ENCODE measurements at regions not wholly inside any gene's neighbourhood (a gene's known extent, or its start where the extent isn't known, plus 50 kb on each side); places are given as distances from the start of the nearest gene placed in this dataset.

DNA sequence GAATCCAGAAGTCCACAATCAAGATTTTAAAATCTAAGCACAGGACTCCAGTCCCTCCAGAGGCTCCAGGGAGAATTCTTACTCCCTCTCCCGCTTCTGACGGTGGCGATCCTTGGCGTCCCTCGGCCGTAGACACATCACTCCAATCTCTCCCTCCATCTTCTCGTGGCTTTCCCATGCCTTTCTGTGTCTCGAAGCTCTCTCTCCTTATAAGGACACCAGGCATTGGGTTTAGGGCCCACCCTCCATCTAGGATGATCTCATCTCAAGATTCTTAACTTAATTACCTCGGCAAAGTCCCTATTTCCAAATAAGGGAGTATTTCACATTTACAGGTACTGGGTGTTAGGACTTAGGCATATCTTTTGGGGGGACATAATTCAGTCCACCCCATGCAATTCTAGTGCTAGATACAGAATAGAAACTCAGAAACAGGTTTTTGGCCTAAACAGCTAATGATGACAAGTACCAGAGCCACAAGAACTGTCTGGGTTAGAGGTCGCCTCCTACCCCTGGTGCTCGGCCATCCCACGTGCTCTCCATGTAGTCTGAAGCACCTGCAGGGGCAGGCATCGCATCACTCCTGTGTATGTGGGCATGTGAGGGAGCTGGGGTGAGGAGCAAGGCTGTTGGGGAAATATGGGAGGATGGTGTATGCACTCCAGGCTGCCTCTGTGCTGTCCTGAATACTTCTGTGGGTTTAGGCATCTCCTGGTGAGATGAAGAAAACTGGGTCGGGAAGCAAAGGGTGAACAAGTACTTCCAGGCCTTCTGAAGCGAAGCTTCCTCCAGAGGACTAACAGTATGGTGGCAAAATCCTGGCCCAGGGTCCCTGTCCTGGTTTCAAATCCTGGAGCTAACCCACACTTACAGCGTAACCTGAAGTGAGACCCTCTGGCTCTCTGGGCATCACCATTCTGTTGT is 298.3 kb upstream of the ZMIZ1 start:
- no peak for DNase-seq

DNA sequence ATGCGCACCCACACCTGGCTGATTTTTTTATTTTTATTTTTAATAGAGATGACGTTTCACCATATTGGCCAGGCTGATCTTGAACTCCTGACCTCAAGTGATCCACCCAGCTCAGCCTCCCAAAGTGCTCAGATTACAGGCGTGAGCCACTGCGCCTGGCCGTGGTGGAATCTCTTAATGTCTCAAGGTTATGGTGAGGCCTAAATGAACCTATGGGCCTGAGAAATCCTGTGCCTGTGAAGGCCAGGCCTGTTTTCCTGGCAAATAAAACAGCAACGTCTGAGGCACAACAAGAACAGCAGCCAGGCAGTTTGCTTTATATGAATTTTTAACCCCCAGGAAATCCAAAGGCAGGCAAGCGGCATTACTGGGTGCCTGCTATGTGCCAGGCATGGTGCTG is 297.5 kb upstream of the ZMIZ1 start:
- no peak for DNase-seq

DNA sequence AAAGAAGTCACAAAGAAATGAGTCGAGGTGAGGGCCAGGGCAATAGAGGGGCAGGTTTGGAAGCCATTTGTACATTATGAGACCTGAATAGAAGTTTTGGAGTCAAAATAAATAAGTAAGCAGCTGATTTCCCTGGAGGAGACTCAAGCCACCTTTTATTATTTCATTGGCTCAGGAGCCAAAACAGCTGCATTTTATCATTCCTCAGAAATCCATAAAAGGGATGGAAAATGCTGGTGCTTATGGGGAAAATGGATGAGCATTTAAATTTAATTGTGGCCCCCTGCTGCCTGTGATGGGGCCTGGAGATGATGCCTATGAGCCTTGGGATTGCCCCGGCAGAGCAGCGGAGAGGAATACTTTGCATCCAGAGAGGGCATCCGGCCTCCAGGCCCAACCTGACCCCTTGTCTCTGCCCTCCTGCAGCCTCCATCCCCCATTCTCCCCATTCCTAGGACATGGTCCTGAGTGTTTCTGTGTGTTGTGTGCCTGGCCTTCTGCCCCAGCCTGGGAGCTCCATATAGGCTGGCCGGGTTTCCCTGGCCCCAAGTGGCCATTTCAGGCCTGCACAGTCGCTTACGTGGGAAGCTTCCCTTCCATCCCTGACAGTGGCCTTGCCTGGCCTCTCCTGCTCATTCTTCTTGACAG is 296.8 kb upstream of the ZMIZ1 start:
- DNase-seq: no peak

DNA sequence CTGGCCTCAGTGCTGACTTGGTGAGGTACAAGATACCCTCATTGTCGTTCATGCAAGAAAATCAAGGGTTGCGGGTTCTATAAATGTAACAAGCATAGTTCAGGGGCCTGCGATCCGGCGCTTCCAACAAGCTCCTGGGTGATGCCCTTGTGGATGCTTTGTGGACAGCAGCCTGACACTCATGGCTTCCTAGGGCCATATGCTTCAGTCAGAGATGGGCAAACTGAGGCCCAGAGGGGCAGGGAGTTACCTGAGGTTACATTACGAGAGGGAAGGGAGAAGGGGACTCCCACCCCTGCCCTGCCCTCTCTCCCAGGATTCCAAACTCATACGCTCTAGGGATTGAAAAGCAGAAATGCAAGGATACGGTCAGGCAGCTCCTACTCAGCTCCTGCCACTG is 296.3 kb upstream of the ZMIZ1 start:
- DNase-seq: no peak

DNA sequence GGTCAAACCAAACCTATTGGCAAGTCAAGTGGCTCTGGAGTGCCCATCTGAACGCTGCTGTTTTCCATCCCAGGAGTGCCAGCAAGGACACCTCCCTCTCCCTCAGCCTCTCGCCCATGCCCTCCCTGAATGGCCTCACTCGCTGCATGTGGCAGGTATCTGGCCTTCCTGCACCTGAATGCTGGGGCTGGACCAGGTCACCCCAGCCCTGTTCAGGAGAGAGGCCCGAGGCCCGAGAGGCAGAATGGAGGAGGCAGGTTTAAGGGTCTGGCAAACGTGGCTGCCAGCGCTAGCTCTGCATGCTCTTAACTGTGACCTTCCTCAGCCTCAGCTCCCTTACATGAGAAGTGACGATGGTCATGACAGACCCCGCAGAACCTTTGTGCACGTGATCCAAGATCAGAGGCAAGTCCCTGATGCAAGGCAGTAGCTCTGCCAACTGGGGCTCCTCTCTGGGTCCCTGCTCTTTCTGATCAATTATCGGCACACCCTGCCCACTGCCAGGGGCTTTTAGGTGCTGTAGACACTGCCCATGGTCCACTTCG is 295.7 kb upstream of the ZMIZ1 start:
- DNase-seq: no peak

DNA sequence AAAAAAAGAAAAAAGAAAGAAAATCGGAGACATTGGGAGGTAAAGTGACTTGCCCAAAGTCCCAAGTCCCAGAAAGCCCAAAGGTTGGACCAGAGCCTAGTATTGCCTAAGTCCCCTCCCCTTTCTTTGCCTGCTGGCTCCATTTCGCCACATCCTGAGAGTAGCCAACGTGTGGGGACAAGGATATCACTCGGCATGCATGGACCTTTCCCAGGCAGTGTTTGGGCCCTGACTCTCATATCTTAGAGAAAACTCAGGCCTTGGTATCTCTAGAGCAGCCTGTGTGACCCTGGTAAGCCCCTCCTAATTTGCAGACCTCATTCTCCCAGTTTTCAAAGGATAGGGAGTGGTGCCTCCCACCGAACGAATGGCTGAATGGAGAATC is 294.2 kb upstream of the ZMIZ1 start:
- no peak for DNase-seq

DNA sequence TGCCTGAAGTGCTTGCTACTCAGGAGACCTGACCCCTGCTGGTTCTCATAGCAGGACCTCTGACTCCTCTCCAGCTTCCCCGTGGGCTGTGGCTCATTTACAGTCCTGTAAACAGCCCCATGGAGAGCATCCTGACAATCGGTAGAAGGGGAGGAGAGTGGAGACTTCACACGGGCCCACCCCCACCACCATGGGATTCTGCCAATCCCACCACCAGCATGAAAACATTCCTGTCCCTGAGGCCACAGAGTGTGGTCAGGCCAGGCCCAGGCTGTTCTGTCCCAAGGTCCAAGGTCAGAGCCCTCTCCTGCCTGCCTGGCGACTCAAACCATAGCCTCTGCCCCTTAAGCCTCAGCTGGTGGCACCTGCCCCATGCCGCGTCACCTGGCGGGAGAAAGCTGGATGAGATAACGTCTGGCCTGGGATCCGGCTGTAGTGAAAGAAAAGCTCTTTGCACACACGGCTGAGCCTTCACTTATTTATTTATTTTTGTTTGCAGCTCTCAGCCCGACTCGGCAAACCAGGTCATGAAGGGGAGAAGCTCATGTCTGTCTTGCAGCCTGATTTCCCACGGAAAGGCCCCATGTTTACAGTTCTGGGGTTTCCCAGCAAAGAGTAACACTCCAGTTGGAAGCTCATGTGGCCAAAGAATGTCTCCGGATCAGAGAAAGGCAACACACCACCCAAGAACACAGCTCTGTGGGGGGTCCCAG is 293.6 kb upstream of the ZMIZ1 start:
- no peak for DNase-seq

DNA sequence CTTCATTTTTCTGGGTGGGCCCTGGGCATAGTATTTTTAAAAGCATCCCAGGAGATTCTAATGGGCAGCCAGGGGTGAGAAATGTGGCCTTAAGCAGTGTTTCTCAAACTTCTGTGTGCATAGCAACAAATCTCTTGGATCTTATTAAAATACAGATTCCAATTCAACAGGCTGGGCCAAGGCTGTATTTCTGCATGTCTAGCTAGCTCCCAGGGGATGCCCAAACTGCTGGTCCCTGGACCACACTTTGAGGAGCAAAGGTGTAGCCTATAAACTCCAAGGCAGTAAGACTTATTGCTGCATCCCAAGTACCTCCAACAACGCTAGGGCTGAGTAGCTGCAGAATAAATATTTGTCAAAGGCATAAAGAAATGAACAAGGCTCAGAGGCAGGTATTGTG is 292.9 kb upstream of the ZMIZ1 start:
- DNase-seq: no peak

DNA sequence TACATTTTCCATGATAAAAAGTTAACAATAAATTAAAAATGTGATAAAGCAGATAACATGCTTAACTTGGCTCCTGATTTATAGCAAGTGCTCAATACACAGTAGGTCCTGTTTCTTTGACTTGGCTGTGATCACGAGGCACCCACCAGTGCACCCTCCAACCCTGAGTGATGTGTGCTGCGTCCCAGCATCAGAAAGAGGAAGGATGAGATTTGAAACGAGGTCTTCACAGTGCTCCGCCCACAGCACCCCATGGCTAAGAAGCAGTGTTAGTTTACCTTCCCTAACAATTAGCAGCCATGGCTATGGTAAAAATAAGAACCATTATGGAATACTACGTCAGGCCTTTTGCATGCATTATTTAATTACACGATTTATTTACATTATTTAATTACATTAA is 292.0 kb upstream of the ZMIZ1 start:
- no peak for DNase-seq

DNA sequence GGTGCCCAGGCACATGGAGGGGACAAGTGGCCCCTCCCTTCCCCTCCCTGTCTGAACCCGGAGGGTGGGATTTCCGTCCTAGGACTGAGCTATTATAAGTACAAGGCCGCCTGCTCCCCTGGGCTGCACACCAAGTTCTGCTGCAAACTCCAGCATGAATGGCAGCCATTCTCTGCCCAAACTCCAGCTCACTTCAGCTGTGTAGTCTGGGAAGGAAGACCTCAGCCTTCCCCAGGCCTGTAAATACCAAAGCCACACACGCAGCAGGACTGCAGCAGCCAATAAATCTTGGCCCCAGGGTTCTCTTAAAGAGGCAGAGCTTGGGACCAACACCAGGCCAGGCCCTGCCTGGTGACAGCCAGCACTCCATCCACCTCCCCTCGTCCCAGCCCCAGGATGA is 291.3 kb upstream of the ZMIZ1 start:
- DNase-seq: no peak

DNA sequence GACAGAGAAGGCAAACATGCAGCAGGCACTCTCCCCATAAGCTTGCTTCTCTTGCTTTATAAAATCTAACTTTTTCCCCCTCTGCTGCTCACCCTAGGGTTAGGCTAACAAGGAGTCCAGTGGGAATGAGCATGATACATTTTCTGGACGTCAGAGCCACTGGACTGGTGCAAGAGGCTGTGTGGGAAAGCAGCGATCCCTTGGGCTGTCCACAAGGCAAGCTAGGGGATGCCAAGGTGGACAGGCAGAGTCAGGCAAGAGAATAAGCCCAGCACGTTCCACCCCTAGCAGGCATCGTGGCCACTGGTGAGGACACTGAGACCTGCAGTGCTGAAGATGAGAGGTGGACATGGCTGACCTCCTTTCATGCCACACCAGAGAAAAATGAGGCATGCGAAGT is 290.9 kb upstream of the ZMIZ1 start:
- no peak for DNase-seq

DNA sequence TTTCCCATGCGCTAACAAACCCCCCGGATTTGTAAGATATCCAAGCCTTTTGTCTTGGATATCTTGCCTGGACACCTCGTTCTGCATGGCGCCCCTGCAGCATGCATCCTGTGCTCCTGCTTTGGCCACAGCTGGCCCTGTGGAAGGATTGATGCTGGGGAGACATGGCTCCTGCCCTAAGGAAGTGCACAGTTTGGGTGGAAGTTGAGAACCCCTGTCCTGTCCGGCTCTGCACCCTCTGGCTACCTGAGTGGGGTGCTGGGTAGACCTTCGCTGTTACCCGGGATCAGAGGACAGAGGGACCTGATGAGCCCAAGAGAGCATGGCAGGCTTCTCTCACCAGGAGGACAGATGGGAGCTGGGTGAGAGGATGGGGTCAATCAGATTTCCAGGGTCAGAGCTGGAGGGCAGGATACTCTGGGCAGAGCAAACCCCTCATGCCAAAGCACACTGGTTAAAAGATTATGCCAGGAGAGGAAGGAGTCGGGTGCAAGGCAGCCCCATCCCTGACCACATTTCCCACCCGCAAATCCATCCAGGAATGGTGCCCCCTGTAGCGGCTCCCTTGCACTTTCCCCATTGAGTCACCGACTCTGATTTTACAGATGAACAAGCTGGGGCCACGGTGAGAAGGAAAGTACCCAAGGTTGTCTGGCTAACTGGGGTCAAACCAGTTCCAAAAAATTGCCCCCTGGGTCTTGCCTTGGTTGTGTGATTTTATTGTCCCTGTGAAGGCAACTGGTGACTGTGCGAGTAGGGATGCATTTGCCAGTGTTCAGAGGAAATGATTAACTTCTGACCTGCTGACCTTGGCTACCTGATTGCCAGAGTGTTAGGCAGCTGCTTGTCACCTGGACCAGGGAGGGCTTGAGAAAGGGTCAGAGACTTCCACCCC is 290.1 kb upstream of the ZMIZ1 start:
- DNase-seq: no peak

DNA sequence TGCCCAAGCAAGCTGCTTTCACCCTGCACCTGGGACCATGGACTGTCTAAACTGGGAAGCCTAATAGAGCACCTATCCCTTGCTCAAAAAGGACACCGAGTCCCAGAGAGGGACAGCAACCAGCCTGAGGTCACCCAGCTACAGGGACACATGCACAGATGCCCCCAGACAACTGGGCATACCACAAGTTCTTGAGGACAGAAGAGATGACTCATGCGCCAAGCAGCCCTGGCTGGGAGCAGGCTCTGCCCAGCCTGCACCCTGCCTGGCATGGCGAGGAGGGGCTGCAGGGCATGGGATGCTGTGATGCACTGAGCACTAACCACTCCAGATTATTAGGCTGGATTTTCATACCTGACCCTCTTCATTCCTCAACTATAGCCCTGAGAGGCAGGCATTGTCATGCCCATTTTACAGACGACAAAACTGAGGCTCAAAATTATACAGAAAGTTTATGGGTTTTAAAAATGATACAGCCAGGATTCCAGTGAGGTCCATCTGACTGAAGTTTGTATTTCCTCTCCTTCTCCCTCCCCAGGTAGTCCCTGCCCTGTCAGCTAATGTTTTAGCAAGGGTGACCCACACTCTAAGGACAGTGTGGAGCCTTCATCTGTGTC is 289.3 kb upstream of the ZMIZ1 start:
- DNase-seq: no peak

DNA sequence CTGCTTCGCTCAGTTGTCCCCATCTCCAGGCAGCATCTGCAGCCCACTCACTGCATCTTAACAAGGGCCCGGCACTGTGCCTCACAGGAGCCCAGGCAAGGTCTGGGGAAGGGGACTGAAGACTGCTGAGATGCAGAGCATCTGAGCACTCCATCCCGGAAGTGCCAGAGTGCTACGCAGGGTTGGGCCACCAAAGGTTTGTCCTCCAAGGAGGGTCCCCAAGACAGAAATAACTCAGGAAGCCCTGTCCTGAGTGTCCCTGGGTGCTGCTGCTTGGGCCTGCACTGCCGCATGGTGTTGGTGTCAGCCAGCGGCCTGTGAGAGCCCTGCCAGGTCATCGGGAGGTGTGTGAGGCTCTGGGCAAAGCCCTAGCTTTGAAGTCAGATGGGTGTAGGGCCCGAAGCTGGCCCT is 288.2 kb upstream of the ZMIZ1 start:
- no peak for DNase-seq

DNA sequence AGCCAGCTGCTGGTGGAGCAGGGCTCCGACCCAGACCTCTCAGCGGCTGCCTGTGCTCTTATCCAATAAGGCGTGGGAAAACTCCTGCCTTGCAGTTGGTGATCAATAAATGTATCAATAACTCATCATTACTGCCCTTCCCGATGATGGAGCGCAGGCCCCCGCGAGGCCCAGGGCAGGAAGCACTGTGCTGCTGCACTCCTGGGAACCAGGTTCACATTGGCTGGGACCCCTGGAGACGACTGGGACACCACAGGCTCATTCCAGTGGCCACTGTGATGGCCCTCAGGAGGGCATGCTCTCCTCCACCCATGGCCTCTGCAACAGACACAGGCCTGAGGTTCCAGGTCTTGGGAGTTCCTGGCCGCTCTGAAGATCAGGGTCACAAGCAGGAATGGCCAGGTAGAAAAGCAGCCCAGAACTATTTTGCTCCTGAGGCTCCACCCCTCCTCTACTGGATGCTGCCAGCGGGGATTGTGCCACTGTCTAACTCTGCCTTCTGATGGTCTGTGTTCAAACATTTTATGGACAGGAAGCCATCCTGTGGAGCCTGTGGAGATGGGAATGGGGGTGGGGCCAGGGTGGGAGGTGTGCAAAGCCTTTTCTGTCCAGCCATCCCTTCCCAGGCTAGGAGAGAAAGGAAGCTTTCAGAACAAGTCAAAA is 287.4 kb upstream of the ZMIZ1 start:
- DNase-seq: no peak

DNA sequence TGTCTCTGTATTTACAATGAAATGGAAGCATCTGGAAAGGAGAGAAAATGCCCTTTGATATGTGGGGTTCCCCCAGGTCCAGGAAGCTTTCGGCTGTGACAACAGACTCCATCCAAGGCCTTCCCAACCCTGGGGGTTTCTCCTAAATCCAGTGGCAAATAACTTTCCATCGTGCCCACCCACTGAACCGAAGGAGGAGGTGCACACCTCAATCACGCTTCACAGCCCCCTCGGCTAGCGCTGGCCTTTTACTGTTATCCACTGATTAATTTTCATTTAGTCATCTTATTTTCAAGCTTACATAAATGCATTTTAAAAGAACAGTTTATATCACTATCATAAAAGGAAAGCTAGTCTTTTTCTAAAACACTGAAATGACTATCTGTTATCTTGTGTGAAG is 286.8 kb upstream of the ZMIZ1 start:
- DNase-seq: no peak

DNA sequence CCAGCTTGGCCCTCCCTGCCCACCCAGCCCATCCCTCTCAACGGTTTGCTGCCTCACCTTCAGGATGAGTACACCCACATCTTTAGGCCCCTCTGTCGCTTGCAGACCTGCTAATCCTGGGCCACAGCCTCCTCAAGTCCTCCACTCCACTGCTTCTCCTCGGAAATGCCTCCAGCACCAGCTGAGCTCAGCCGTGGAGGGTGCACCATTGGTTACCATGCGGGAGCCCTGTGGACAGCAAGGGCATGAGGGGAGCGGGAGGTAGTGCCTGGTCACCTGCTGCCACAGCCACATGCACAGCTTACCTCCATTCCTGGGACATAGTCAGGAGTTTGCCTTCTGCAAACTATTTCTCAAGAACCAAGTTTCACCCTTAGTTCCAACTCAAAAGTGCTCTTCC is 286.3 kb upstream of the ZMIZ1 start:
- no peak for DNase-seq

DNA sequence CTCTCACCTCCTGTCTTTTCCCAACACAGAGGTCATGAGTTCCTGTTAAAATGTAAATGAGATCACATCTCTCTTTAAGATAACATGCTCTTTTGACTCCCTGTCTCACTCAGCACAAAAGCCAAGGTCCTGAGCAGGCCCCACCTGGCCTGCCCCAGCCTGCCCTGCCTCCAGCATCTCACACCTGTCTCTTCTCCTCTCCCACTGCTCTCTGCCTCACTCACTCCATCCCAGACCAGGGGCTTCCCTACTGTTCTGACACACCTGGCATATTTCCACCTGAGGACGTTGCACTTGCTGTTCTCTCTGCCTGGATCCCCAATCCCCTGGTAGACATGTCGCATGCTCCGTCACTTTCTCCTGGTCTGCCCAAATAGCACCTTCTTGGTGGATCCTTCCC is 285.0 kb upstream of the ZMIZ1 start:
- DNase-seq: no peak

DNA sequence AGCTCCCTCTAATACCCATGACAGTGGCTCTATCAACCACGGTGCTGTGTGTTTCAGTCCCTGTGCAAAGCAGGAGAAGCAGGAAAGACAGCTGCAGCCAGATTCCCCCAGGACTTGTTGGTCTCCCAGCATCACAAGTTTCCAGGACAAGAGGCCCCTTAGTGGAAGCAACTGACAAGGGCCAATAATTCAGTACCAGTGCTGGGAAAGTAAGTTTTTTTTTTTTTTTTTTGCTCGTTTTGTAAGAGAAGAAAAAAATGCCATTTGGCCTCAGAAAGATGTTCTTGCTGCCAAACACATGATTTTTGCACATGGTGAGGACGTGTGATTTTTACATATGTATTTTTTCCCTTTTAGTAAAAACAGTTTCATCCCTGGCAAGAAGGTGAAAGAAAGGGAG is 284.2 kb upstream of the ZMIZ1 start:
- no peak for DNase-seq

DNA sequence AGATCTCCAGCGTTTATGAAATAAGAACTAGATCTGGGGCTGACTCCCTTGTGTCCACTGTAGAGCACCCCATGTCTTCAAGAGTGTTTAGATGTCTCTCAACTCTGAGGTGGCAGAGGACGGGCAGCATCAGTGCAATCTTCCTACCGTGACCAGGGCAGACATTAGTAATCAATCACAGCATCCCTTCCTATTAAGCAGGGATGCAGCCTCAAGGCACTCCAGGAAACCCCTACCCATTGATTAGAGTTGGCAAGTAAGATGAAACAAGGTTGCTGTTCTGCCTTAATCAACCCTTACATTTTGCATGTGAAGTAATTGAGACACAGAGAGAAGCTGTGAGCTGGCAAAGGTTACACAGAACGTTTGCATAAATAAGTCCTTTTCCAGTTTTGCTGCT is 283.7 kb upstream of the ZMIZ1 start:
- DNase-seq: no peak

DNA sequence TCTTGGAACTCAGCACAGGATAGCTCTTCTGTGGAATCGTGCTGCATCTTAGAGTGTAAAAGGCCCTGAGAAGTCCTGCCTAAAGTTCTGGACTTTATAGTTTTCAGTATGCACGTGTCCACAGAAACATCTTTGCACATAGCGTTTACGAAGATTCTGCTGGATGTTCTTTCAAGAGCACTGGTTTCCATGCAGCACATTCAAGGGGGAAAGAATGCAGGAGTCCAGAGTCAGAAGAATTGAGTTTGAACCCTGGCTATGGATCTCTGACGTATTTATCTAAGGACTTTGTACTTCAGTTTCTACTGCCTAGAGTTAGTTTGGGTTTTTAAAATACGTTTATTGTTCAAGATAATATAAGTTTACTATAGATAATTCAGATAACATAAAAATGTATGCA is 282.8 kb upstream of the ZMIZ1 start:
- no peak for DNase-seq

DNA sequence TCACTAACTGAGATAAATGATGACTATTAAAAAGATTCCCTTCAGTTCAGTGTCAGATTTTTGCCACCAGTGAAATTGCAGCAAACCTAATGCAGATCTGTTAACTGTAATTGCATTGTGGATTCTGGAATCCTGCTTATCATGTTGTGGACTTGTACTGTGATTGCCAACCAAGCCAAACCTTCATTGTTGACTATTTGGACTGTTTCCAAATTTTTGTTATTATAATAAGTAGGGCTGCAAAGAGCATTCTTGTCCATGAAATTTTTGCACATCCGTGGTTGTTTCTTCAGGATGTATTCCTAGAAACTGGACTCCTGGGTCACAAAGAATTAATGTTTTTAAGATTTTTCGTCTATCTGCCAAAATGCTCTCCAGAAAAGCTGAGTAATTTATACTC is 281.6 kb upstream of the ZMIZ1 start:
- DNase-seq: peak; percentile 3

All from NCI-H1105 (cell line).